ENCODE measurements at regions not wholly inside any gene's neighbourhood (a gene's known extent, or its start where the extent isn't known, plus 50 kb on each side); places are given as distances from the start of the nearest gene placed in this dataset.

DNA sequence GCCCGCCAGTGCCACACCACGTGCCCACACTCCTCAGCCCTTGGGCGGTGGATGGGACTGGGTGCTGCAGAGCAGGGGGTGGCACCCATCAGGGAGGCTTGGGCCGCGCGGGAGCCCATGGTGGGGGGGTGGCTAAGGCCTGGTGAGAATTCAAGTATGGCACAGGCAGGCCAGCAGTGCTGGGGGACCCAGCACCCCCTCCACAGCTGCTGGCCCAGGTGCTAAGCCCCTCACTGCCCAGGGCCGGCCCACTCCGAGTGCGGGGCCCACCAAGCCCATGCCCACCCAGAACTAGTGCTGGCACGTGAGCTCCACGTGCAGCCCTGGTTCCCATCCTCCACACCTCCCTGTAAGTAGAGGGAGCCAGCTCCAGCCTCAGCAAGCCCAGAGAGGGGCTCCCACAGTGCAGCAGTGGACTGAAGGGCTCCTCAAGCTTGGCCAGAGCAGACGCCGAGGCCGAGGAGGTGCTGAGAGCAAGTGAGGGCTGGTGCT, 1091.1 kb upstream of the GJE1 start:
- no peaks in the 10 kb centered on the region for H3K9me3 ChIP-seq
- TF ChIP-seq, protein P1, sequence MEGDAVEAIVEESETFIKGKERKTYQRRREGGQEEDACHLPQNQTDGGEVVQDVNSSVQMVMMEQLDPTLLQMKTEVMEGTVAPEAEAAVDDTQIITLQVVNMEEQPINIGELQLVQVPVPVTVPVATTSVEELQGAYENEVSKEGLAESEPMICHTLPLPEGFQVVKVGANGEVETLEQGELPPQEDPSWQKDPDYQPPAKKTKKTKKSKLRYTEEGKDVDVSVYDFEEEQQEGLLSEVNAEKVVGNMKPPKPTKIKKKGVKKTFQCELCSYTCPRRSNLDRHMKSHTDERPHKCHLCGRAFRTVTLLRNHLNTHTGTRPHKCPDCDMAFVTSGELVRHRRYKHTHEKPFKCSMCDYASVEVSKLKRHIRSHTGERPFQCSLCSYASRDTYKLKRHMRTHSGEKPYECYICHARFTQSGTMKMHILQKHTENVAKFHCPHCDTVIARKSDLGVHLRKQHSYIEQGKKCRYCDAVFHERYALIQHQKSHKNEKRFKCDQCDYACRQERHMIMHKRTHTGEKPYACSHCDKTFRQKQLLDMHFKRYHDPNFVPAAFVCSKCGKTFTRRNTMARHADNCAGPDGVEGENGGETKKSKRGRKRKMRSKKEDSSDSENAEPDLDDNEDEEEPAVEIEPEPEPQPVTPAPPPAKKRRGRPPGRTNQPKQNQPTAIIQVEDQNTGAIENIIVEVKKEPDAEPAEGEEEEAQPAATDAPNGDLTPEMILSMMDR (IDR thresholded peaks at IDR 0.05), result no peak
- TF ChIP-seq POLR2A (IDR thresholded peaks at IDR 0.05), result no peak
- H3K4me1 ChIP-seq, result no peaks in the 10 kb centered on the region
- DNase-seq, result no peak
- no peaks in the 10 kb centered on the region for H3K27me3 ChIP-seq
- H3K4me3 ChIP-seq, result no peak overlapping the region
- WGBS, 2 donors, result 97 to 100% methylated on average over 3 to 14 of the region's 14 CpGs
- intact Hi-C loops (cut with DNase I; ENCODE audit: low total_unique reads), result no loop called here
- no peaks in the 10 kb centered on the region for H3K36me3 ChIP-seq (ENCODE audit: low read depth, missing control alignments)
- no peak overlapping the region for H3K27ac ChIP-seq

DNA sequence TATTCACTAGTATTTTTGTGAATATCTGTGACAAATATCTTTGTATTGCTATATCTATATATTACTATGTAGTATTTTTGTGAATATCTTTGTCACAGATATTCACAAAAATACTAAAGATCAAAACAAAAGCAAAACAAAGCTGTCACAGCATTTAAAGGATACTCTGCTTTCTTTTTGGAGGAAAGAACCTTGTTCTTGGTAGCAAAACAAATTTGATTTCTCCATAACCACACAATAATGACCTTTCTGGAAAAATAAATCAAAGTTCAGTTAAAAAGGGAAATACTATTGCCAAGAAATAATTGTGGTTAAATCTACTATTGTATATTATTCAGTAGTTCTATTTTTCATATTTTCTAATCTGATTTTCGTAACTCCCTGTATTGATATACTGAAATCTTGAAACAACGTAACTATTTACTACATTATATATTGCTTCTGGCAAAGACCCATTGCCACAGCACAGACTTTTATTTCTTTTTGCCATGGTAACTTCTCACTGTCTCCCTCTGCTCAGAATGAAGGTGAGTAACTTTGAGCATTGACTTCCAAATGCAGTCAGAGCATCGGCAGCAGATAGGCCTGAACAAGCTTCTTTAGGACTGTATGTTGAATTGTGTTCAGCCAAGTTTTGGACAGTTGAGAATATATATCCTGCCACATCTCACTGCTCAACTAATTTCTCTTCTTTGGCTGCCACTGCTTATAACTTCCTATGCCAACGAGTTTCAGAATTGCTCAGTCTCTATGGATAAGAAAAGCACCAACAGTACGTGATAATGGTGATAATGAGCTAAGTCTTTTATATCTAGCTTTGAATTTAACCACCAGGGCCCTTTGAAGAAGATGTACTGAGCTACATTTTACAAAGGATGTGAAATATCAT, 1097.2 kb upstream of the GJE1 start:
- intact Hi-C loops (cut with DNase I; ENCODE audit: low total_unique reads), result no loop called here
- TF ChIP-seq, protein P1 (IDR thresholded peaks at IDR 0.05), result no peak
- TF ChIP-seq POLR2A (IDR thresholded peaks at IDR 0.05), result no peak
- Histone ChIP-seq H3K27ac (no peak overlapping the region), H3K4me1 (no peaks in the 10 kb centered on the region), H3K4me3 (no peak overlapping the region), H3K27me3 (no peaks in the 10 kb centered on the region), H3K36me3 (ENCODE audit: low read depth, missing control alignments) (no peaks in the 10 kb centered on the region), H3K9me3 (no peaks in the 10 kb centered on the region)
- 65 to 67% methylated on average over 5 of the region's 5 CpGs for WGBS, 2 donors
- no peak for DNase-seq

DNA sequence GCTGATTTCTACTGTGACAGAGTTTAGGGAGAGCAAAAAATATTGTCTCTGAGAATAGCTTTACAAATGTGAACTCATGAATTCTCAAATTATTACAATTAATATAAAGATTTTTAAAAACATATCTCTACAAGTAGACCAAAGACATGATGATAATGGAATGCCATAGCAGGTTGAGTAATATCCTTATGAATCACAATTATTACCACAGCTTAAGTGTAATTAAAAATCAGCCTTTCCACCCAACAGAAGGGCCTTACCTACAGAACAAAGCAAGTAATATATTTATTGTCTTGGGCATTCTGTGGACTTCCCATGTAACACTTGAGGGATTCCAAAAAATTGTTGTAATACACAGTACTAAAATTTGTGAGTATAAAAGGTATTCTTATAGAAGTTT, 1099.6 kb upstream of the GJE1 start:
- Histone ChIP-seq H3K4me3 (no peak overlapping the region), H3K4me1 (no peaks in the 10 kb centered on the region), H3K9me3 (no peaks in the 10 kb centered on the region), H3K36me3 (ENCODE audit: low read depth, missing control alignments) (no peaks in the 10 kb centered on the region), H3K27ac (no peak overlapping the region), H3K27me3 (no peaks in the 10 kb centered on the region)
- intact Hi-C loops (cut with DNase I; ENCODE audit: low total_unique reads), result no loop called here
- no peak for TF ChIP-seq POLR2A (IDR thresholded peaks at IDR 0.05)
- TF ChIP-seq, protein P1 (IDR thresholded peaks at IDR 0.05), result no peak
- DNase-seq, result no peak

DNA sequence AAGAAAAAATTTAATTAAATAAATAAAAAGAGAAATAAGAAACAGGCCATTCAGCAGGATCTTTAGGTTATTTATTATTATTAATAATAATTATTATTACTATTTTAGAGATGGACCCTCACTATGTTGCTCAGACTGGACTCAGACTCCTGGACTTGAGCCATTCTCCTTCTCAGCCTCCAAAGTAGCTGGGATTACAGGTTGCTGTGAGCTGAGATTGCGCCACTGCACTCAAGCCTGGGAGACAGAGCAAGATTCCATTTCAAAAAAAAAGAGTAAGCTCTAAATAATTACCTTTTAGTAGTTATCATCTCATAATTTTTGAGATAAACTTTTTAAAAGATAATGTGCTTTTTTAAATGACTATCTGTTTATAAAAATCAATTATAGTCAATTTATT, 1102.8 kb upstream of the GJE1 start:
- no peaks in the 10 kb centered on the region for H3K36me3 ChIP-seq (ENCODE audit: low read depth, missing control alignments)
- no peak for DNase-seq
- H3K27me3 ChIP-seq, result no peaks in the 10 kb centered on the region
- H3K27ac ChIP-seq, result no peak overlapping the region
- H3K4me1 ChIP-seq, result no peaks in the 10 kb centered on the region
- intact Hi-C loops (cut with DNase I; ENCODE audit: low total_unique reads), result no loop called here
- TF ChIP-seq, protein P1 (IDR thresholded peaks at IDR 0.05), result no peak
- TF ChIP-seq POLR2A (IDR thresholded peaks at IDR 0.05), result no peak
- H3K4me3 ChIP-seq, result no peak overlapping the region
- no peaks in the 10 kb centered on the region for H3K9me3 ChIP-seq
- WGBS, 2 donors, result 86 to 98% methylated on average over 1 of the region's 1 CpG
